Astrocyte (in vitro differentiated cells and primary cell): ENCODE measurements at regions not wholly inside any gene's neighbourhood (a gene's known extent, or its start where the extent isn't known, plus 50 kb on each side); places are given as distances from the start of the nearest gene placed in this dataset.
"Not testable (repeated sequence)": the region's sequence is repeated elsewhere in the genome, so short reads cannot be mapped to it uniquely, and the experiment has no call there.

Experiments used
- DNase-seq: peaks from one replicate; pipeline ENCODE4 v3.0.0-alpha.2; 2010; ENCODE audit warnings: low read depth
- FAIRE-seq: peaks from 2 replicates; lab custom pipeline; 2011; peaks lifted over from hg19 to GRCh38; lab: Jason Lieb, UNC
- H2AFZ ChIP-seq: 2 replicates; pipeline ENCODE4 v1.6.0; 2012; ENCODE audit warnings: low read depth, low read length, inconsistent platforms
- H3K27ac ChIP-seq: 2 replicates; pipeline ENCODE4 v1.5.1; 2011; ENCODE audit warnings: low read depth, low read length, inconsistent platforms
- H3K27me3 ChIP-seq: 2 replicates; pipeline ENCODE4 v1.6.0; 2011; ENCODE audit warnings: low read length, inconsistent platforms; ENCODE audit not compliant: insufficient read depth
- H3K36me3 ChIP-seq: 2 replicates; pipeline ENCODE4 v1.5.1; 2011; ENCODE audit warnings: low read length, inconsistent platforms; ENCODE audit not compliant: insufficient read depth
- H3K4me1 ChIP-seq: 2 replicates; pipeline ENCODE4 v1.5.1; 2011; ENCODE audit warnings: low read length, inconsistent platforms; ENCODE audit not compliant: insufficient read depth
- H3K4me2 ChIP-seq: 2 replicates; pipeline ENCODE4 v1.6.0; 2012; ENCODE audit warnings: low read length, inconsistent platforms
- H3K4me3 ChIP-seq: 2 replicates; pipeline ENCODE4 v1.5.1; 2011; ENCODE audit warnings: low read depth, mild to moderate bottlenecking, low read length, inconsistent platforms; ENCODE audit not compliant: insufficient read depth
- H3K79me2 ChIP-seq: 2 replicates; pipeline ENCODE4 v1.6.0; 2012; ENCODE audit warnings: mild to moderate bottlenecking, low read length, inconsistent platforms; ENCODE audit not compliant: insufficient read depth
- H3K9ac ChIP-seq: 2 replicates; pipeline ENCODE4 v1.6.0; 2012; ENCODE audit warnings: mild to moderate bottlenecking, low read length, inconsistent platforms
- H3K9me3 ChIP-seq: 2 replicates; pipeline ENCODE4 v1.5.1; 2012; ENCODE audit warnings: low read depth, mild to moderate bottlenecking, low read length, inconsistent platforms; ENCODE audit not compliant: insufficient read depth
- H4K20me1 ChIP-seq: 2 replicates; pipeline ENCODE4 v1.6.0; 2012; ENCODE audit warnings: low read length, inconsistent platforms; ENCODE audit not compliant: insufficient read depth
- H3K27ac Mint-ChIP-seq: one replicate; pipeline ENCODE4 v1.8.0; 2021; ENCODE audit warnings: mild to moderate bottlenecking, mixed read lengths; ENCODE audit not compliant: unreplicated experiment
- H3K27me3 Mint-ChIP-seq: one replicate; pipeline ENCODE4 v1.8.0; 2021; ENCODE audit warnings: low read depth, mixed read lengths; ENCODE audit not compliant: unreplicated experiment
- H3K36me3 Mint-ChIP-seq: one replicate; pipeline ENCODE4 v1.8.0; 2021; ENCODE audit warnings: low read depth, mixed read lengths; ENCODE audit not compliant: unreplicated experiment
- H3K4me1 Mint-ChIP-seq: one replicate; pipeline ENCODE4 v1.8.0; 2021; ENCODE audit warnings: low read depth, mixed read lengths; ENCODE audit not compliant: unreplicated experiment
- H3K4me3 Mint-ChIP-seq: one replicate; pipeline ENCODE4 v1.8.0; 2021; ENCODE audit warnings: mild to moderate bottlenecking, moderate library complexity, mixed read lengths; ENCODE audit not compliant: unreplicated experiment
- H3K9me3 Mint-ChIP-seq: one replicate; pipeline ENCODE4 v1.8.0; 2021; ENCODE audit warnings: mild to moderate bottlenecking, mixed read lengths; ENCODE audit not compliant: unreplicated experiment
- CTCF ChIP-seq: IDR thresholded peaks from 2 replicates; pipeline ENCODE4 v1.5.1; 2011; ENCODE audit warnings: low read depth, mild to moderate bottlenecking, inconsistent platforms, low read length, moderate library complexity; ENCODE audit not compliant: insufficient read depth
- EZH2 ChIP-seq: IDR thresholded peaks from 2 replicates; pipeline ENCODE4 v1.6.1; 2012; ENCODE audit warnings: mild to moderate bottlenecking, low read length, inconsistent platforms; ENCODE audit not compliant: insufficient read depth

- Histone ChIP-seq H2AFZ (no peak overlapping the region), H3K9ac (no peak overlapping the region), H3K27me3 (no peaks in the 10 kb centered on the region), H3K4me1 (no peaks in the 10 kb centered on the region), H3K79me2 (no peaks in the 10 kb centered on the region), H3K36me3 (no peaks in the 10 kb centered on the region), H3K4me3 (no peak overlapping the region), H3K27ac (no peak overlapping the region), H4K20me1 (no peaks in the 10 kb centered on the region), H3K4me2 (no peak overlapping the region), H3K9me3 (no peaks in the 10 kb centered on the region)
- Mint-ChIP-seq H3K9me3 (peaks cover 3% of the 10 kb centered on the region), H3K27ac (no peak overlapping the region), H3K4me1 (peaks cover 2% of the 10 kb centered on the region), H3K36me3 (no peaks in the 10 kb centered on the region), H3K4me3 (no peak overlapping the region), H3K27me3 (peaks cover 9% of the 10 kb centered on the region)
- DNase-seq: peak; percentile 42
- no peak for TF ChIP-seq CTCF
- no peak for FAIRE-seq
Observed at GRCh38 chr2:173720306-173720705, 244.9 kb downstream of the SP3 start.

GRCh38 chr2:173734797-173735196 is 230.4 kb downstream of the SP3 start:
- H3K4me1 ChIP-seq: no peaks in the 10 kb centered on the region
- no peak overlapping the region for H2AFZ ChIP-seq
- no peaks in the 10 kb centered on the region for H3K79me2 ChIP-seq
- no peaks in the 10 kb centered on the region for H3K4me1 Mint-ChIP-seq
- no peaks in the 10 kb centered on the region for H3K36me3 ChIP-seq
- no peaks in the 10 kb centered on the region for H3K27me3 Mint-ChIP-seq
- no peak for TF ChIP-seq CTCF
- TF ChIP-seq EZH2: no peak
- no peaks in the 10 kb centered on the region for H3K27me3 ChIP-seq
- FAIRE-seq (no peak), DNase-seq (no peak)
- no peak overlapping the region for H3K27ac ChIP-seq
- no peak overlapping the region for H3K4me3 Mint-ChIP-seq
- H3K27ac Mint-ChIP-seq: no peak overlapping the region
- no peaks in the 10 kb centered on the region for H4K20me1 ChIP-seq
- no peak overlapping the region for H3K4me3 ChIP-seq
- H3K9ac ChIP-seq: no peak overlapping the region
- H3K9me3 ChIP-seq: no peaks in the 10 kb centered on the region
- H3K36me3 Mint-ChIP-seq: no peaks in the 10 kb centered on the region
- H3K9me3 Mint-ChIP-seq: no peaks in the 10 kb centered on the region
- no peak overlapping the region for H3K4me2 ChIP-seq

- not testable (repeated sequence) for H3K4me1 ChIP-seq, H3K79me2 ChIP-seq, H3K4me3 Mint-ChIP-seq, H3K27me3 ChIP-seq, H4K20me1 ChIP-seq, H3K36me3 ChIP-seq, H3K27ac ChIP-seq, H3K4me2 ChIP-seq, H3K4me1 Mint-ChIP-seq, H3K27ac Mint-ChIP-seq, H3K9me3 ChIP-seq, DNase-seq, H2AFZ ChIP-seq, H3K4me3 ChIP-seq, H3K27me3 Mint-ChIP-seq, FAIRE-seq, H3K9ac ChIP-seq, H3K36me3 Mint-ChIP-seq, H3K9me3 Mint-ChIP-seq
Observed at GRCh38 chr2:173737954-173738575, 227.1 kb downstream of the SP3 start.
